ENCODE measurements at regions not wholly inside any gene's neighbourhood (a gene's known extent, or its start where the extent isn't known, plus 50 kb on each side); places are given as distances from the start of the nearest gene placed in this dataset.

- no peak overlapping the region for H3K27ac ChIP-seq
- TF ChIP-seq CTCF (conservative IDR thresholded peaks at IDR 0.05): no peak
- TF ChIP-seq ZFX (IDR thresholded peaks at IDR 0.05): no peak
These were observed 334.0 kb downstream of the SOX2 start for GRCh38 chr3:182045736-182046135.

- H3K27ac ChIP-seq: no peak overlapping the region
- no peak for TF ChIP-seq ZFX (IDR thresholded peaks at IDR 0.05)
- TF ChIP-seq CTCF (conservative IDR thresholded peaks at IDR 0.05): no peak
These were observed 334.5 kb downstream of the SOX2 start for GRCh38 chr3:182046166-182046764.

- no peak for TF ChIP-seq ZFX (IDR thresholded peaks at IDR 0.05)
- no peak for TF ChIP-seq CTCF (conservative IDR thresholded peaks at IDR 0.05)
These were observed 339.2 kb downstream of the SOX2 start for GRCh38 chr3:182050932-182051331.

GRCh38 chr3:182052332-182052731, 340.6 kb downstream of the SOX2 start:
- H3K27ac ChIP-seq: no peak overlapping the region
- no peak for TF ChIP-seq CTCF (conservative IDR thresholded peaks at IDR 0.05)
- no peak for TF ChIP-seq ZFX (IDR thresholded peaks at IDR 0.05)

More at GRCh38 chr3:182050932-182051331, 339.2 kb downstream of the SOX2 start:
- no peak overlapping the region for H3K27ac ChIP-seq

GRCh38 chr3:182052757-182053156, 341.0 kb downstream of the SOX2 start:
- no peak overlapping the region for H3K27ac ChIP-seq
- TF ChIP-seq ZFX (IDR thresholded peaks at IDR 0.05) (no peak), CTCF (conservative IDR thresholded peaks at IDR 0.05) (no peak)

GRCh38 chr3:182058488-182058887, 346.8 kb downstream of the SOX2 start:
- TF ChIP-seq CTCF (conservative IDR thresholded peaks at IDR 0.05) (no peak), ZFX (IDR thresholded peaks at IDR 0.05) (no peak)

GRCh38 chr3:182063742-182064141, 352.0 kb downstream of the SOX2 start:
- no peak for TF ChIP-seq CTCF (conservative IDR thresholded peaks at IDR 0.05)
- TF ChIP-seq ZFX (IDR thresholded peaks at IDR 0.05): no peak
- no peak overlapping the region for H3K27ac ChIP-seq

More at GRCh38 chr3:182058488-182058887, 346.8 kb downstream of the SOX2 start:
- no peak overlapping the region for H3K27ac ChIP-seq

Data from C4-2B (cell line).